HG02870 (cell line): ENCODE measurements at regions not wholly inside any gene's neighbourhood (a gene's known extent, or its start where the extent isn't known, plus 50 kb on each side); places are given as distances from the start of the nearest gene placed in this dataset.

Experiments used
- ATAC-seq: cut with Tn5 transposase; IDR thresholded peaks from one replicate; pipeline ENCODE4 v1.9.1; 2021; ENCODE audit warnings: mild to moderate bottlenecking, moderate library complexity; ENCODE audit not compliant: unreplicated experiment

DNA sequence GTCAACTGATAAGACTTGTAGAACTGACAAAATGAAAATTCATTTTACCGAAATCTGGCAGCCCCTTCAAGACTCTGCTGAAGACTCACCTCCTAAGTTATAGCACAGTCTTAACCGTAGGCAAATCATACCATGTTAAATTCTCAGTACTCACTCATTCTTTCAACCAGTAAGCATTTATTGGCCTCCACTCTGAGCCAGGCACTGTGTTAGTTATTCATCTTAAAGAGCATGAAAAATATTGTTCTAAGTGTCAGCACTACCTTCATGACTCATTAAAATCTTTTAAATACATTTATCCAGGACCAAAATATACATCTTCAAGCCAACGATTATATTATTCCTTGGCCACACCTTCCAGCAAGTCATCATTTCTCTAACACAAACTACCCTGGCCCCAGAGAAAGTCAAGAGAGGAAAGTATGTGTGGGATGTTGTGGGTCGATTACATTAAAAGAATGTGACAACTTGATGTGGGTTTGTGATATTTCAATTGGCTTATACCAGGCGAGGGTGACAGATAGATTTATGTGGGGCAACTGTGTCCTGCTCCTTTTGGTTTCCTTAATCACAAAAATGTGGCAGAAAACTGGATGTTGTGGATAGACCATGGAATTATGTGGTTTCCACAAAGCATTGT is 55.0 kb downstream of the TMEM30B start:
- no peak for ATAC-seq

DNA sequence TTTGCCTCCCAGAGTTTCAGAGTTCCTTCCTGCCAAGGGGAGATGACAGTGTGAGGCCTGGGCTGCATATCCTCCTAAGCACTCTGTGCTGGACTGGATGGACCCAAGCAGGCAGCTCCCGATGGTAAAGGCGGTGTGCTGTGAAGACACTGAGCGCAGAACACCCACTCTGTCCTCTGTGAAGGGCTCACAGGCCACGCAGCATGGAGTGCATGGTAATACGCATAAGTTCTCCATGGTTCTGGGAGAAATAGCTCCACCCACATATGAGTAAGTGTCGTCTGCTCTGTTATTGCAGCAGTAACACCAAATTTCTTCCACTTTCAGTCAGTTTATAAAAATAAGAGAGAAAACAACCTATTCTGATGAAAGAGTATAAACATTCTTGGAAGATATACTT is 55.8 kb downstream of the TMEM30B start:
- ATAC-seq: no peak

DNA sequence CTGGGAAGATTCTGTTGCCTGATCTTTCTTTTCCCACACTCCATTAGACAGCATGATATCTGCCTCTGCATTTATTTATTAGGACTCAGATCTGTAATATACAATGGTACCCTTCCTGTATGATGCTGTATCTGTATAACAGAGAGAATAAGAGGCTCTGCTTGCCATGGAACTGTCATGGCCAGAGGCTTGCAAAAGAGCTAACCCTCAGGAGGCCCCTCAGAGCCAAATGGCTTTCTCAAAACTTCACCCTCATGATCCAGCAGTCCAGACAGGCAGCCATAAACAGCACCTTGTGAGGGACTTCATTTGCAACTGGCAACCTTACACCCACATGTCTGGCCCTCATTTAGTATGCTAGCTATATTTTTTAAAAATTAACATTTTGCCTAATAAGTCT is 57.6 kb downstream of the TMEM30B start:
- no peak for ATAC-seq

DNA sequence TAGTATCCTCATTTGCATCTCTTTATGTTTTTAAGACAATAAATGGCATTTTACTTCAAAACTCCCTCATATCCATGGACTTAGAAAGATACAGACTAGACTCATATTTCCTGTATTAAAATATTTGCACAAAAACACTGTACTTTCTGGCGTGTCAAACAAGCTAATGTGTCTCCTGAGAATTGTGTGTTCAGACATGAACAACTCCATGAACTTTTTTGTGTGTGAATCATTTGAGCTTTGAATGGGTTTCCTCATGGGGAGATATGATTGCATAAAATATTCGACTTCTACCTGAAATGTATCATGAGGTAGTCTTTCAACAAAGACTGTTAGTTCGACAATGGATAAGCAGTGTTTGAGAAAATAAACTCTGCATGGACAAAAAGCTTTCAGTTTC is 58.8 kb downstream of the TMEM30B start:
- no peak for ATAC-seq

DNA sequence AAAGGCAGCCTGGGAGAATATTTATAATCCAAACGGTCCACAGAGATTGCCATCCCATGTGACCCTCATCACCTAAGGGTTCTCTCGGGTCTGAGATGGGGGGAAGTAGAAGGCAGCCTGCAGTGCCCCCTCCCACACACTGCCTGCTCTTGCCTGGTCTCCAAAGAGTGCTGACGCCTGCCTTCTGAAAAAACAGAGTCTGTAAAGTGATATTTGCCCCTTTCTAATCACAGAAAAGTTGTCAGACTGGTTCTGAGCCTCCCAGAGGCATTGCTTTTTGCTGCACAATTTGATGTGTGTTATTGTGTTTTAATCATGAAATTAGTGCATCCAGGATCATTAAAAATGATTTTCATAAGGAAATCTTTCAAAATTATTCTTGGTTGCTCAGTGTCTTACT is 59.2 kb downstream of the TMEM30B start:
- no peak for ATAC-seq

DNA sequence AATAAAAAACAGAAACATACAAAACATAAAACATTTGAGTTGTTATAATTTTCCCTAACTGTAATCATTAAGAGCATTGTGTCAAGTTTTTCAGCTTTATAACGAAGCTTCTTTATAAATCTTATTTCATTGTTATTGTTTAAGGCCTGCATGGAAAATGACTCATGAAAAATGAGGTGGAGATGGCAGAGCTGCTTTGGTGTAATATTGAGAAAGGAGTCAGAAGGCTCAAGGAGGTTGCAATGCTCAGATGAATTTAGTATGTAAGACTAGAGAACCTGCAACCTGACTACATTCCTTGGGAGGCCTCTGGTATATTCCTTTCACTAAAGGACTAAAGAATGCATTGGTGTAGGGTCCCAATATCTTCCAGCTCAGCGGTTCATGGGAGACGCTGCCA is 61.5 kb downstream of the TMEM30B start:
- ATAC-seq: no peak

DNA sequence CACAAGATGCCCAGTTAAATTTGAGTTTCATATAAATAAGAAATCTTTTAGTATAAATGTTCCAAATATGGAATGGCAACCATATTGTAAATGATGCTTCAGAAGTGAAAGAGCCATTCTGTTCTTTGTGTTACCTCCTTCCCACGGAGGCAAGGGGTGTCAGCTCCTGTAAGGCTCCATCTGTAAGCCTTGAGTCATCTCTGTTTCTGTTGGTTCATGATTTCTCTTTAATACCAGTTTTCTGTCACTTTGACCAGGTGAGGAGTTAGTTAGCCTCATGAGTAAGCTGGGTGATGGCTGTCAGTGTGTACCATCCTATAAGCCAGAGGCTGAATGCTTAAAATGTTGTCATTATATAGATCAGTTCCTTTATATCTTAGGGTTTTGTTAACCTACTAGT is 61.9 kb downstream of the TMEM30B start:
- no peak for ATAC-seq

DNA sequence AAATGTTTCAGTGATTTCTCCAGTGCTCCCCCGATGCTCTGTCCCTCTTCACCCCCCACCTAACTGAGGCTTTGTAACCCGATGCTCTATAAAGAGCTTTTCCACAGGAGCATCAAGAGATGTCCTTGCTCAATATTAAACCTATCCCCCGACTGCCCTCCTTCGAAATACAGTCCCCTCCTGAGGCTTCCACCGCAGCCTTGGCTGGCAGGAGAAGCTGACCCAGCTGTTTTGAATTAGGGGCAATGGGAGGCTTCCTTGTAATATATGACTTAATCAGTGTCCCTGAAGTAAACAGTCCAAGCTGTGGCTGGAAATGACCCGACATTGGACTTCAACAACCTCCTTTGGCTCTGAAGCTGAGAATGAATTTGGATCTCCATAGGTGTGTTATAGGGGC is 62.4 kb downstream of the TMEM30B start:
- ATAC-seq: no peak

DNA sequence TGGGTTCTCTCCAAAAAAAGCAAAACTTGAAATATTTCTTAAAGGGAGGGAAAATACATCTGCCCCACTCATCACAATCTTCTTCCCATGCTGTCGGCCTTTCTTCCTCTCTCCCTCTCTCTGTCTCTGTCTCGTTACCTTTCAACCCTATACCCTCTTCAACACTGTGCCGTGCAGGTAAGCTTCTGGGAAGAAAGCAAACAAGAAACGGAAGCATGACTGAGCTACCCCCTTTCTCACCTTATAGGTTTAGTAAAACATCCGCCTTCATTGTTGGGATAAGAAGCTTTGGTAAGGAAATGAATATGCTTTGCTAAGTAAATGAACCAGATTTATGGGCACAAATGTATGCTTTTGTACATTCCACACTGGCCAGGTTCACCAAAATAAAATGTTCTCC is 63.0 kb downstream of the TMEM30B start:
- no peak for ATAC-seq

DNA sequence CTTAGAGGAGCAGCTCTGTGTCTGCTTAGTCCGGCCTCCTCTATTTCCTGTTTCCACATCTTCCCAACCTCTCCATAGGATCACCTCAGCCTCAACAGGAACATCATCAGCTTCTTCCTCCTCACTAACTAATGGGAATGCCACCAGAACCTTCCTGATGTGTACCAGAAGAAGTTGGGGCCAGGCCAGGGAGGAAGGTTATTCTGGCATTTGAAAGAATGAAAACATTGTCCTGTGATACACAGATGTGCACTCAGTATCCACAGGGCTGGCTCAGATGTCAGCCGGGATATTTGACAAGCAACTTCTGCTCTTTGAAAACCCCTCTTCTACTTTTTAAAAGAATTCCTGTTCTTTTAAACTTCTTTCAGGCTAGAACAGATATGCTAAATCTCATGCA is 63.6 kb downstream of the TMEM30B start:
- no peak for ATAC-seq

DNA sequence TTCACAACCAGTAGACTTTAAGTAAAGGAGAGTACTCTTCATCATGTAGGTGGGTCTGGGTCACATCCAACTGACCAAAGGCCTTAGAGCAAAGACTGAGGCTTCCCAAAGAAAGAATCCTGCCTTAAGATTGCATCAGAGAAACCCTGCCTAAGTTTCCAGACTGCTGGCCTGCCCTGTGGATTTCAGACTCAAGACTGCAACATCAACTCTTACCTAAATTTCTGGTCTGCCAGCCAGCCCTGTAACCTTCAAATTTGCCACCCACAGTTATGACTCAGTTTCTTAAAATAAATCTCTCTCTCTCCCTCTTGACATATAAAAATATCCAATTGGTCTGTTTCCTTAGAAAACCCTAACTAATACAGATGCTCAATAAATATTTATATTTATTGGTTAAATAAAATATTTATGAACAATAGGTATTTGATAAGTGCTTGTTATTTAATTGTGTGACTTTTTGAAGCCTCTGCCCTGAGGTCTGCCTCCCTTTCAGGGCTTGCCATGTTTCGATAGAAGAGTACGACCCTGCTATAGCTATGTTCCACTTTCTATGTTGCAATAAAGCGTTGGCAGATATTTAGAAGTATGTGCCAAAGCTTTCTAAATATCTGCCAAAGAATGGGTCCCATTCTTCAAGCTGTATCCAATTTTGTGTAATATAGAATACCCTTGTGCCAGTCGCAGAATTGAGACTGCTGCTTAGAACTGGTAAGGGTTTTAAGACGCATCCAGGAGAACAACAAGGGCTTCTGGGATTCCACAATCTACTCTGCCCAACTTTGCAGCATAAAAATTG is 65.7 kb downstream of the TMEM30B start:
- no peak for ATAC-seq

DNA sequence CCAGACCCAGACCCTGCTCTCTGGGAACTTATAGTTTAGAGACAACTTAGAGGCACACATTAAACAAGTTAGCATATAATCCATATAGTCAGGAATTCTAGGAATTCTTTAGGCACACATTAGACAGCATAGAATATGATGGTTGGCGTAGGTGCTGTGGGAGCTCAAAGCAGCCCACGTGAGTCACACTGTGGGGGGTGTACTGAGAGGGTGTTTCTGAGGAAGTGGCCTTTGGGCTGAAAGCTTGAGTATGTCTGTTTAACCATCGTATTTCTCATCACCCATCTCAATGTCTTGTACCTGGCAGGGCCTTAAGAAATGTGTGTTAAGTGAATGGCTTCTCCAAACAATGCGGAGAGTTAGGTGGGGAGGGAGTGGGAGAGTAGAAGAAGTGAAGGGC is 67.2 kb downstream of the TMEM30B start:
- no peak for ATAC-seq

DNA sequence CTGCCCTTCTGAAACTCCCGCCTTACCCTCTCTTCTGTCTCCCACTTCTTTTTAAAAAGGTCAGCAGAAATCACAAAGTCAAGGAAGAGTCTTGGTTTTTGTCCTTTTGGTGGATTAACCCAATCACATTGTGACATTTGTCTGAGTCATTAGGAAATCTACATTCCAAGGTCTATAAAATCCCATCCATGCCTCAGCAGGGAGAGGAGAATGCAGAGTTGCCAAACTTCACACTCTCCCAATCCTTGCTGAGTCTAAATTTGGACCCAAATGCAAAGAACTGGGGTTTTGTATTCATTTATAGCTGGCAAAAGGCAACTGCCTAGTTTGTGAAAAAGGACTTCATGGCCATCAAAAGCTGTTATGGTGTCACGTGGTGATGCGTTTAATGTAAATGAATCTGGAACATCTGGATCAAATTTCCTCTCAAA is 67.9 kb downstream of the TMEM30B start:
- ATAC-seq: no peak

DNA sequence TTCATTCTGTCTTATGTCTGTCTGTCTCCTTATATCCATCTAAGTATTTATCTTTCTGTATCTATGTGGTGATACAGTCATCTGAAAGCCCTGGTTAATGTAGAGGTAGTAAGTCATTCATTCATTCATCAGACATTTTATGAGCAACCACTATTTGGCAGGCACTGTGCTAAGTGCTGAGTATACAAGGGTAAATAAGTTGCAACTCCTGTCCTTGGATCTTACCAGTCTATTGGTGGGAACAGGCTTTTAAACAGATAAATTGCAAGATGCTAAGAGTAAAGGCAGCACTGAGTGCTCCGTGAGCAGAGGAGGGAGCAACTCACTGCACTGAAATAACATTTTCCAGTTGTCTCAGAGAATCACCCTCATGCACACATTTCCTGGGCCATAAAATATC is 68.6 kb downstream of the TMEM30B start:
- no peak for ATAC-seq

DNA sequence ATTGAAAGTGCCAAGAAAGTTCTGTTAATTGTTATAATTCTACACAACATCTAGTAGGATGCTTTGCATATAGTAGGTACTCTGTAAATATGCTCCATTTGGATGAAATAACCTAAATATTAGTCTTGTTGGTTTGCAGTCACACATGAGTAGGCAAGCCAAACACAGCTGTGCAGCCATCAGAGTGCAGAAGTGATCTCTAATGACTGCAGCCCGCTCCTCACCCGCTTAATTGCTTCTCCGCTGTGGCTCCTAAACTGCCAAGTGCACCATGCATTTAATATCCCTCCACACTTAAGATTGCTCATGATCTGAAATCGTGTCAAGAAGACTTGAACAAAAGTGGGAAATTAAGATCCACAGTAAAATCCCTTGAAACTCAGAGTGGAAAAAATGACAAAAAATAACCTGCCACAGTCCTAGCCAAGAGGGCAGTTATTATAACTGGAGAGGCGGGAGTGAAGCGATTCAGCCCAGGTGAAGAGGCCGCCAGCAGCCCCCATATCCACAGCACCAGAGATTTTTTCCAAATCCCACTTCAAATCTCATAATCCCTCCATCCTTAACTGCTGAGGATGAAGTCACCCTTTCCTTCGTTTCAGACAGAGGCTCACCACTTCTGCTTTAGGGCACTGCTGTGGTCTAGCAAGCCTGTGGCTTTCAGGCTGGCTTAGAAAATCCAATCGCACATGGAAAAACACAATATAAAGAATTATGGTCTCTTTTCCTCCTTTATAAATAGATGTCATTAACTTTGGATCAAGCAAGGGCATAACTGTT is 69.5 kb downstream of the TMEM30B start:
- ATAC-seq: no peak

DNA sequence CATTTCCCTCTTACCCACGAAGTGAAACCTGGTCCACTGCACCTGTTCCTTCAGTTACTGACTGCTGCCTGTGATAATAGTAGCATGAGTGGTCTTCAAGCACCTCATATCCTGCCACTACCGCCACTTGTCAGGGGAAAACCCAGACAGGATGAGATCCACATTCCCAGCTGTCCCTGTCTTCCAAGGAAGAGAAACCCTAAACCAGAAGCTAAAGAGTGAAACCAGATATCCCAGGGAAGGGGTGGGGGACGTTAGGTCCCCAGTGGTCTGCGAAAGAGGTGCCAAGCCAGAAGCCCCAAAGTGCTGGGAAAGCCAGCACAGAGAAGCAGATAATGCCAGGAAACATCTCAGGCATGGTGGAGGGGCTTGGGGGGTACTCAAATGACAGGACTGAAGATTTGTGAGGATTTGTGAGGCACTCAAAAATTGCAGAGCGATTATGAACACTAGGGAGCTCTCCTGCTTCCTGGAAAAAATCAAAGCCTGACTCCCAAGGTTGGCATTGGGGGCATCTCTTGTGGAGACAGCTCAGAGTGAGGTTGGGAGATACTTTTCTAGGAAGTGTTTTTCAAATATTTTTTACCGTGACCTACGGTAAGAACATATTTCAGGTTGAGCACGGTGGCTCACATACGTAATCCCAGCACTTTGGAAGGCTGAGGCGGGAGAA is 77.9 kb downstream of the TMEM30B start:
- ATAC-seq: no peak

DNA sequence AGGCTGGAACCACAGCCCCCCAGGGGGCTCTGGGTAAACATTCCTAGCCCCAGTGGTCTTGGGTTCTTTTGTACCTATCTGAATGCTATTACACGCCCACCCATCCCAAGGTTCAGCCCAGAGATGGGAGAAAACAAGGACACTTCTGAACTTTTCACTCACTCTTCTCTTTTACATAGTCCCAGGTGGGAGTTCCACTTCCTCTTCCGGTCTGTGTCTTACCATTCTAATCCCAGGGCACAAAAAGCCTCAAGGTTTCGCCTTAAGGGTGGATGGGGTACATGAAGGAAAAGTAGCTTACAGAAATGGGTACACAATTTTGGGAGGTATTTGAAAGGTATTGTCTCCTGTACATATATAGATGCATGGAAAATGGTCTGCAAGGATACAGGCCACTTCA is 79.0 kb downstream of the TMEM30B start:
- ATAC-seq: no peak

DNA sequence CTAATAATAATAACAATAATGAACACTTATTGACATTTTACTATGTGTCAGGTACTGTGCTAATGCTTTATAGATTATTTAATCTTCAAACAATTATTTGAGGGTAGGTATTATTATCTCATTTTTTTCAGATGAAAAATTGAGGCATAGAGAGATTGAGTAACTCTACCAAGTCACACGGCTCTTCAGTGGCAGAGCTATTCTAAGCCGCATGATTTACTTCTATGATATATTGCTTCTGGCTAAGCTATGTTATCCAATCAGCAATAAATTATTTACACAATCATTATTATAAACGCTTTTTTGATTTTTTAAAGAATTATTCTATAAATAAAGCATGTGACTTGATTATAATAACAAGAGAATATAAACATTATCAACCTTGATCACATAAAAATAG is 80.0 kb downstream of the TMEM30B start:
- no peak for ATAC-seq

DNA sequence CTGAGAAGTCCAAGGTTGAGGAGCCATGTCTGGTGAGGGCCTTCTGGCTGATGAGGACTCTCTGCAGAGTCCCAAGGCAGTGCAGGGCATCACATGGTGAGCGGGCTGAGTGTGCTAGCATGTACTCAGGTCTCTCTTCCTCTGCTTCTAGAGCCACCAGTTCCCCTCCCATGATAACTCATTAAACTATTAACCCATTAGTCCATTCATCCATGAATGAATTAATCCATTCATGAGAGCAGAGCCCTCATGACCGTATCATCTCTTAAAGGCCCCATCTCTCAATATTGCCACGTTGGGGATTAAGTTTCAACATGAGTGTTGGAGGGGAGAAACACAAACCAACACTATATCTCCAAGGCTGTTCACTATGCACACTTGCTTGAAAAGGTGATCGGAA is 83.7 kb downstream of the TMEM30B start:
- ATAC-seq: no peak

DNA sequence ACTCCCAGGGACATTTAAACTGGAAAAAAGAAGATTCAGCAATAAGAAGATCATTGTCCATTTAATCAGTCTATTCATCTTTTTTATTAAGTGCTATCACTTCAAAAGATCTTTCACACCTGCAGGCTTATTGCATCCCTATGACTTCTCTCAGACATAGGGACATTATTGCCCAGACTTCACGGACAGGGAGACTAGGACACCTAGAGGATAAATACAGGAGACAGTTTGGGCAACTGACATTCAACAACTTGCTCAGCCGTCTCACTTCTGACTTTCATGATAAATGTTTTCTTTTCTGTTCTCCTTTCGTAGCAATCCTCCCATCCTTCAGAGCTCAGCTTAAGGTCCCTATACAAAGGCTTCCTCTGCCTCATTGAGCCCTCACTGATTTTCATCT is 84.3 kb downstream of the TMEM30B start:
- no peak for ATAC-seq

DNA sequence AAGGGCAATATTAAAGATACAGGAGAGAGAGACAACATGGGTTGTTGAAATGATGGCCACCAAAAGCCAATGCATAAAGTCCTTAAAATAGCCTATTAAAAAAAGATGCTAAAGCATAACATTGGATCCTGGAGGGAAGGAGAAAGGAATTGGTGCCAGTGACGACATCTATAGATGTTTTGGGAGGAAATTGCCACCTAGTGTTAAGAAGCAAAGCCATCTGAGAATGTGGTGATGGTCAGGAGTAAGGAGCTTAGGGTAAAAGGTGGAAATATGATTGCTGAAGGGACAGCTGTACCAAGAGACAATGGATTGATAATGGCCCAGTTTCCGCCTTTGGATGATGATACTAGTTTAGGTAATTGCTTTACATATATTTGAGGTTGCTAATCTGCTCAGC is 85.1 kb downstream of the TMEM30B start:
- no peak for ATAC-seq
